ENCODE measurements at regions not wholly inside any gene's neighbourhood (a gene's known extent, or its start where the extent isn't known, plus 50 kb on each side); places are given as distances from the start of the nearest gene placed in this dataset.

DNA sequence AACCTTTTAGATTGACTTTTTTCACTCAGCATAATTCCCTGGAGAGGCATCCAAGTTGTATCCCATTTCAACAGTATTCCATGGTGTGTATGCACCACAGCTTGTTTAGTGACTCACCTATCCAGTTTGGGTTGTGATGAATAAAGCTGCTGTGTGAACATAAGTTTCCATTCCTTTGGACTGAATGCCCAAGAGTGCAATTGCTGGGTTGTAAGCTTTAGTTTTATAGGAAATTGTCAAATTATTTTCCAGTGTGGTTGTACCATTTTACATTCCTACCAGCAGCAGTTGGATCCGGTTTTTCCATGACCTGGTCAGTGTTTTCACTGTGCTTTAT, 60.9 kb upstream of the TMED7 start:
- no peaks in the 10 kb centered on the region for H3K9me3 ChIP-seq (ENCODE audit: low read length)
- no peaks in the 10 kb centered on the region for H3K4me1 ChIP-seq (ENCODE audit: insufficient read depth, low read length)
- intact Hi-C loops (cut with micrococcal nuclease; ENCODE audit: unreplicated experiment): no loop called here
- H2AFZ ChIP-seq (ENCODE audit: low read length): no peak overlapping the region
- ATAC-seq: no peak
- in situ Hi-C loops (cut with HindIII; ENCODE audit: extremely low pct_ligation_motif_present, low pct_unique_long_range_greater_than_20kb): no loop called here
- WGBS (ENCODE audit: low lambda C conversion rate): 0% methylated on average over 1 of the region's 1 CpG
- no peaks in the 10 kb centered on the region for H3K79me2 ChIP-seq (ENCODE audit: insufficient read depth, low read length)
- CTCF ChIA-PET (ENCODE audit: low intra/inter-chr PET ratio, low total read pairs): no interaction called here
- H3K4me2 ChIP-seq (ENCODE audit: low read depth, low read length): no peak overlapping the region
- no peak for FAIRE-seq
- DNase-seq (ENCODE audit: low spot score): no peak
- no peaks in the 10 kb centered on the region for H3K36me3 ChIP-seq (replicated peaks in 1 of 2; ENCODE audit: control insufficient read depth in 1 of 2, insufficient read depth in 2 of 2, low read length in 2 of 2)
- no peak for TF ChIP-seq STAG1 (CRISPR knock-in tag; IDR thresholded peaks at IDR 0.05)
- TF ChIP-seq ZNF577 (CRISPR knock-in tag; IDR thresholded peaks at IDR 0.05; ENCODE audit: borderline replicate concordance, low read depth): no peak
- no peak for TF ChIP-seq TBX2 (CRISPR knock-in tag; IDR thresholded peaks at IDR 0.05; ENCODE audit: borderline replicate concordance)
- TF ChIP-seq BRCA1 (CRISPR knock-in tag; IDR thresholded peaks at IDR 0.05): no peak
- no peak for TF ChIP-seq MAZ (IDR thresholded peaks at IDR 0.05; ENCODE audit: borderline replicate concordance, low read depth, low read length)
- no peak for TF ChIP-seq MAZ (CRISPR knock-in tag; IDR thresholded peaks at IDR 0.05; ENCODE audit: low read depth)
- no peak for TF ChIP-seq ZNF572 (CRISPR knock-in tag; IDR thresholded peaks at IDR 0.05)
- TF ChIP-seq SALL1 (CRISPR knock-in tag; IDR thresholded peaks at IDR 0.05): no peak
- TF ChIP-seq ZNF274 (CRISPR knock-in tag; IDR thresholded peaks at IDR 0.05): no peak
- no peak for TF ChIP-seq FIP1L1 (IDR thresholded peaks at IDR 0.05; ENCODE audit: borderline replicate concordance, insufficient read depth, low read depth, low read length)
- TF ChIP-seq HES4 (CRISPR knock-in tag; IDR thresholded peaks at IDR 0.05; ENCODE audit: borderline replicate concordance): no peak
- TF ChIP-seq ATRX (CRISPR knock-in tag; IDR thresholded peaks at IDR 0.05; ENCODE audit: borderline replicate concordance): no peak
- no peak for TF ChIP-seq GATAD2A (CRISPR knock-in tag; IDR thresholded peaks at IDR 0.05)
- no peak overlapping the region for H3K27ac ChIP-seq (ENCODE audit: extremely low read length, insufficient read depth, low read length)
- POLR2A ChIA-PET: no interaction called here
- no peaks in the 10 kb centered on the region for H3K27me3 ChIP-seq (ENCODE audit: control insufficient read depth in 1 of 2, insufficient read depth in 2 of 2, low read length in 2 of 2)
- H3K9ac ChIP-seq (ENCODE audit: insufficient read depth, low read depth, low read length): no peak overlapping the region
- no peak overlapping the region for H3K4me3 ChIP-seq (replicated peaks in 1 of 3; ENCODE audit: insufficient read depth in 1 of 3, low read depth in 2 of 3, low read length in 3 of 3)
- no TSS peak for BruUV-seq (replicated peaks)
- H4K20me1 ChIP-seq (ENCODE audit: insufficient read depth, low read length): no peaks in the 10 kb centered on the region

Data from HepG2 (cell line).